Chondrocyte (in vitro differentiated cells): ENCODE measurements at regions not wholly inside any gene's neighbourhood (a gene's known extent, or its start where the extent isn't known, plus 50 kb on each side); places are given as distances from the start of the nearest gene placed in this dataset.

ENCODE experiments used
- DNase-seq: peaks from one replicate; pipeline ENCODE4 v3.0.0; 2021; ENCODE audit warnings: mixed read lengths, low spot score
- H3K27ac Mint-ChIP-seq: one replicate; pipeline ENCODE4 v1.8.0; 2021; ENCODE audit warnings: mild to moderate bottlenecking, moderate library complexity, mixed read lengths; ENCODE audit not compliant: unreplicated experiment
- H3K27me3 Mint-ChIP-seq: 2 replicates; pipeline ENCODE4 v1.8.0; 2021; ENCODE audit warnings: low read depth, mixed read lengths
- H3K36me3 Mint-ChIP-seq: 2 replicates; pipeline ENCODE4 v1.8.0; 2021; ENCODE audit warnings: low read depth, mixed read lengths
- H3K4me1 Mint-ChIP-seq: 2 replicates; pipeline ENCODE4 v1.8.0; 2021; ENCODE audit warnings: low read depth, mild to moderate bottlenecking, mixed read lengths
- H3K4me3 Mint-ChIP-seq: one replicate; pipeline ENCODE4 v1.8.0; 2021; ENCODE audit warnings: mild to moderate bottlenecking, moderate library complexity, mixed read lengths; ENCODE audit not compliant: unreplicated experiment
- H3K9me3 Mint-ChIP-seq: 2 replicates; pipeline ENCODE4 v1.8.0; 2021; ENCODE audit warnings: low read depth, mixed read lengths
- TF ChIP-seq, protein P1 (sequence below): fragments of 200-600 bp; sonication (generic); IDR thresholded peaks from 2 replicates; pipeline ENCODE4 v1.5.0; 2021; ENCODE audit warnings: antibody characterized with exemption, mild to moderate bottlenecking, moderate library complexity

DNA sequence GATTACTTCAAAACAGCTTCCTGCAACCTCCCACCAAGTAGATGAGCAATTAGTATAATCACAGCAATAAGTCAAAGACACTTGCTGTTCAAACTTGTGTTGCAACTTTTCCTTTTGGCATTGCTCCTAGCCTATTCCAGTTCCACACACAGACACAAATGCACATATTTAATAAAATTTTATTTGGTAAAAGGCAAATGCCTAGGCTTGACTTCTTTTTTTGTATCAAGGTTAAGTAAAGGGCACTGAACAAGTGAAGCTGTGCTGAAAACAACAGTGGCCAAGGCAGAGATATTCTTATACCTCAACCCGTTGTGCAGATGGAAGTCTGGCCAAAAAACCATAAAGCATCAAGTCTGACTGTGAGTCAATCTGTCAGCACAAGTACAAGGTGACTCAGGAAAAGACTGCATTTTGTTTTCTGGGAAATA, 708.4 kb upstream of the CITED2 start:
- Mint-ChIP-seq H3K4me1 (peaks cover 50% of the 10 kb centered on the region), H3K9me3 (peaks cover 6% of the 10 kb centered on the region)

DNA sequence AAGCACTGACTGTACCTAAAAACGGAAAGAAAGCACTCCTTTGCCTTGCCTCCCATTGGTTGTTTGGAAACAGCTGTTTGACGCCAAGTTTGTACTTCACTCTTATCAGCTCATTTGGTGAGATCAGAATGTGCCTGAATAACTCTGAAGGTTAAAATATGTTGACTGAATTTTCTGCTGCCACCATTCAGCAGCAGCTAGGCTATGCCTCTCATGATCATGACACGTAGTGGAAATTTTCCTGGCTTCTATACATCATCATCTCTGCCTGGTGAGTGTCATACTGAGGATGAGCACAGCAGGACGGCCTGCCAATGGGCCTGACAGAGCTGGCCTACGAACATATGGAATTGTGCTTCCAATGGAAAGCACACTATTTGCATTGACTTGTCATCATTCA, 704.9 kb upstream of the CITED2 start:
- Mint-ChIP-seq H3K36me3 (peaks cover 3% of the 10 kb centered on the region), H3K4me1 (peaks cover 61% of the 10 kb centered on the region), H3K27ac (peak overlapping the region; percentile 91), H3K9me3 (peaks cover 7% of the 10 kb centered on the region), H3K4me3 (peak overlapping the region; percentile 14), H3K27me3 (no peaks in the 10 kb centered on the region)
- TF ChIP-seq, protein P1, sequence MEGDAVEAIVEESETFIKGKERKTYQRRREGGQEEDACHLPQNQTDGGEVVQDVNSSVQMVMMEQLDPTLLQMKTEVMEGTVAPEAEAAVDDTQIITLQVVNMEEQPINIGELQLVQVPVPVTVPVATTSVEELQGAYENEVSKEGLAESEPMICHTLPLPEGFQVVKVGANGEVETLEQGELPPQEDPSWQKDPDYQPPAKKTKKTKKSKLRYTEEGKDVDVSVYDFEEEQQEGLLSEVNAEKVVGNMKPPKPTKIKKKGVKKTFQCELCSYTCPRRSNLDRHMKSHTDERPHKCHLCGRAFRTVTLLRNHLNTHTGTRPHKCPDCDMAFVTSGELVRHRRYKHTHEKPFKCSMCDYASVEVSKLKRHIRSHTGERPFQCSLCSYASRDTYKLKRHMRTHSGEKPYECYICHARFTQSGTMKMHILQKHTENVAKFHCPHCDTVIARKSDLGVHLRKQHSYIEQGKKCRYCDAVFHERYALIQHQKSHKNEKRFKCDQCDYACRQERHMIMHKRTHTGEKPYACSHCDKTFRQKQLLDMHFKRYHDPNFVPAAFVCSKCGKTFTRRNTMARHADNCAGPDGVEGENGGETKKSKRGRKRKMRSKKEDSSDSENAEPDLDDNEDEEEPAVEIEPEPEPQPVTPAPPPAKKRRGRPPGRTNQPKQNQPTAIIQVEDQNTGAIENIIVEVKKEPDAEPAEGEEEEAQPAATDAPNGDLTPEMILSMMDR: no peak
- DNase-seq: no peak

More for the DNA sequence above, 708.4 kb upstream of the CITED2 start:
- no peaks in the 10 kb centered on the region for H3K27me3 Mint-ChIP-seq
- TF ChIP-seq, protein P1: no peak
- no peak for DNase-seq
- peaks cover 2% of the 10 kb centered on the region for H3K36me3 Mint-ChIP-seq
- no peak overlapping the region for H3K4me3 Mint-ChIP-seq
- H3K27ac Mint-ChIP-seq: no peak overlapping the region

DNA sequence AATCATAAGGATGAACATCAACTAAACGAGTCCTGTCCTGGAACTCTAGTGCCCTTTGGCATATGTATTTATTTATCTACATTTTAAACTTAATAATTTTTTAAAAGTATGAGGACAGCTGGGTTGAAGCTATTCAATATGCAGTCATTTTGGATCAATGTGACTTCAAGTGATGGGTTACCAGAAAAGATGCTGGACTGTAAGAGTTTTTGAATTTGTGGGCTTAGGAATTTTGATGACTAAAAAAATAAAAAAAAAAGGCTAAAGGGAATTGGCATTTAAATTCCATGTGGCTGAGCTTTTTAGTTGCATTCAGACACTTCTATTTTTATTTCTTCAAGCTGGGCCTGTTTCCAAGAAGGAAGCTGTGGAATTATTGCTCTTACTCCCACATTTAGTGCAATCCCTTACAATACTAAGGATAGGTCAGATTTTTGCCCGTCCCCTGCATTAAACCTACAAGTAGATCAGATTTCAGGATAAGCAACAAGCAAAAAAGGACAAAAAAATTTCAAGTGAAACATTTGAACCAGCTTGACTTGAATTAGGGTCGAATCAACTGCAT, 704.2 kb upstream of the CITED2 start:
- DNase-seq: no peak
- peaks cover 3% of the 10 kb centered on the region for H3K36me3 Mint-ChIP-seq
- H3K4me1 Mint-ChIP-seq: peaks cover 56% of the 10 kb centered on the region
- TF ChIP-seq, protein P1: no peak
- H3K27me3 Mint-ChIP-seq: no peaks in the 10 kb centered on the region
- peak overlapping the region; percentile 91 for H3K27ac Mint-ChIP-seq
- peaks cover 4% of the 10 kb centered on the region for H3K9me3 Mint-ChIP-seq
- H3K4me3 Mint-ChIP-seq: no peak overlapping the region

DNA sequence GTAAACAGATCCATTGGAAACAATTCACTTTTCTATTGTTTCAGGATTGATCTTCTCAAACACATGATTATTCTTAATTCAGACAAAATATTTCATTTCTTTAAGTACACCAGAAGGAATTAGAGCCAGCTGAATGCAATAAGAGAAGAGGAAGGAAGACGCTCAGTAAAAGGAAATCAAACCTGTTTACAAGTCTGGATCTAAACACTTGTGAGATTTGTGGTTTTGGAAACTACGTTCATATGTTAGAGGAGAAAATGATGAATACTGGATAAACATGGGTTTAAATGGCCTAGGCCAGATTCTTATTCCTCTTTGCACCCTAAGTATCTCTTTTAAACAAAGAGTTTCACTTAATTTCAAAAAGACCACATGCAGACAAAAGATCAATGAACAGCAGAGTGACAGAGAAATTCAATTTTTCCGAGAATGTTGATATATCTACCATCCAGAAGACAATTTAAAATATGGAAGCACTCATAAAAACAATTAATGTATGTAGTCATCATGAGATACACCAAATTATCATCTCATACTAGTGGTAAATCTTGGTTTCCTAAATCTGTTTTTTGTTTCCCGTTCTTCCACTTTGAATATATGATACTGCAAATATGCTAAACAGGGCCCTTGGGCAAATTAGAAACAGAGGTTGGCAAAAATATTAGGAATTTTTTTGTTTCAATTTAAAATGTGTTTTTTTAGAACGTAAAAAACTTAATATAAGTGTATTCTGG, 703.5 kb upstream of the CITED2 start:
- TF ChIP-seq, protein P1: no peak
- peaks cover 4% of the 10 kb centered on the region for H3K9me3 Mint-ChIP-seq
- no peak for DNase-seq
- H3K27ac Mint-ChIP-seq: peak overlapping the region; percentile 35
- H3K4me3 Mint-ChIP-seq: no peak overlapping the region
- peaks cover 55% of the 10 kb centered on the region for H3K4me1 Mint-ChIP-seq
- peaks cover 3% of the 10 kb centered on the region for H3K36me3 Mint-ChIP-seq
- no peaks in the 10 kb centered on the region for H3K27me3 Mint-ChIP-seq

DNA sequence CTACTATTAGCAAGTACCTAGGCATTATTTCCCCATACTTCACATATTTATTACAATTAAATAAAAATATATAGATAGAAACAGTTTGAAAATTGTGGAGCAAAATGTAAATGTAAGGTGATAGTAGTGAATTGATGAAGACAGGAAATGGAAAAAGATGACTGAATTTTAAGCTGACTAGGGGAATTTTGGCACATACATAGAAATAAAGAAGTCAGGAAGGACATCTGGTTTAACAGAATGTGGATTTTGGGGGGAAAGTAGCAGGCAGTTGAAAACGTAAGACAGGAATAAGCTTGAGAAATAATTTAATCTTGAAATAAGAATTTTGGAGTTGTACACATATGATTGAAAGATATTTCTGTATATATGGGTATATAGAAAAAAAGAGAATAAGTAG, 701.7 kb upstream of the CITED2 start:
- H3K4me3 Mint-ChIP-seq: no peak overlapping the region
- no peak overlapping the region for H3K27ac Mint-ChIP-seq
- H3K36me3 Mint-ChIP-seq: peaks cover 3% of the 10 kb centered on the region
- peaks cover 4% of the 10 kb centered on the region for H3K9me3 Mint-ChIP-seq
- TF ChIP-seq, protein P1: no peak
- DNase-seq: no peak
- no peaks in the 10 kb centered on the region for H3K27me3 Mint-ChIP-seq
- peaks cover 62% of the 10 kb centered on the region for H3K4me1 Mint-ChIP-seq
